NCI-H146 treated with DMSO at 0.1 percent for 48 hours (cell line): ENCODE measurements at regions not wholly inside any gene's neighbourhood (a gene's known extent, or its start where the extent isn't known, plus 50 kb on each side); places are given as distances from the start of the nearest gene placed in this dataset.

Experiments used
- DNase-seq: peaks from one replicate; lab custom pipeline; 2025; ENCODE audit not compliant: unreplicated experiment; lab: John Stamatoyannopoulos, UW

GRCh38 chr2:5036256-5036655, 655.9 kb upstream of the SOX11 start:
- no peak for DNase-seq

- no peak for DNase-seq
Observed at GRCh38 chr2:5039241-5039975, 652.8 kb upstream of the SOX11 start.

- no peak for DNase-seq
Observed at GRCh38 chr2:5040571-5040970, 651.6 kb upstream of the SOX11 start.

GRCh38 chr2:5041501-5041900, 650.7 kb upstream of the SOX11 start:
- DNase-seq, result no peak

- no peak for DNase-seq
Observed at GRCh38 chr2:5042666-5043440, 649.3 kb upstream of the SOX11 start.

GRCh38 chr2:5051300-5051699, 640.9 kb upstream of the SOX11 start:
- no peak for DNase-seq

GRCh38 chr2:5052905-5053304, 639.3 kb upstream of the SOX11 start:
- DNase-seq, result no peak

- DNase-seq, result peak; percentile 99
Observed at GRCh38 chr2:5057891-5058351, 634.3 kb upstream of the SOX11 start.

GRCh38 chr2:5060956-5061355, 631.2 kb upstream of the SOX11 start:
- DNase-seq, result no peak

- no peak for DNase-seq
Observed at GRCh38 chr2:5064687-5065086, 627.5 kb upstream of the SOX11 start.

- no peak for DNase-seq
Observed at GRCh38 chr2:5067816-5068215, 624.4 kb upstream of the SOX11 start.

GRCh38 chr2:5070257-5070656, 621.9 kb upstream of the SOX11 start:
- DNase-seq, result no peak

GRCh38 chr2:5074733-5075132, 617.5 kb upstream of the SOX11 start:
- DNase-seq, result no peak

- no peak for DNase-seq
Observed at GRCh38 chr2:5076599-5076998, 615.6 kb upstream of the SOX11 start.

GRCh38 chr2:5077479-5078089, 614.6 kb upstream of the SOX11 start:
- DNase-seq, result no peak

GRCh38 chr2:5083402-5083801, 608.8 kb upstream of the SOX11 start:
- DNase-seq, result no peak

GRCh38 chr2:5089409-5089808, 602.8 kb upstream of the SOX11 start:
- no peak for DNase-seq

- DNase-seq, result no peak
Observed at GRCh38 chr2:5093056-5093455, 599.1 kb upstream of the SOX11 start.

GRCh38 chr2:5093518-5093917, 598.7 kb upstream of the SOX11 start:
- DNase-seq, result no peak

- DNase-seq, result no peak
Observed at GRCh38 chr2:5094192-5094591, 598.0 kb upstream of the SOX11 start.

GRCh38 chr2:5098286-5098685, 593.9 kb upstream of the SOX11 start:
- DNase-seq, result no peak

GRCh38 chr2:5102823-5103222, 589.4 kb upstream of the SOX11 start:
- DNase-seq, result no peak
